CD14-positive monocyte (primary cell): ENCODE measurements at regions not wholly inside any gene's neighbourhood (a gene's known extent, or its start where the extent isn't known, plus 50 kb on each side); places are given as distances from the start of the nearest gene placed in this dataset.
"Not testable (repeated sequence)": the region's sequence is repeated elsewhere in the genome, so short reads cannot be mapped to it uniquely, and the experiment has no call there.

ENCODE experiments used
- DNase-seq, 3 donors: peaks; one replicate each; pipeline ENCODE4 v3.0.0-alpha.2; 2011 to 2022
- H2AFZ ChIP-seq: 2 replicates; pipeline ENCODE4 v1.6.0; 2012; ENCODE audit warnings: mild to moderate bottlenecking, low read depth, low read length, inconsistent platforms; ENCODE audit not compliant: insufficient read depth, poor library complexity, severe bottlenecking
- H3K27ac ChIP-seq, 2 donors: 1 replicate in 1 of 2; 2 replicates in 1 of 2; pipeline ENCODE4 v1.5.1; 2012 to 2013; ENCODE audit warnings: low read length in 2 of 2, control low read depth in 1 of 2, inconsistent platforms in 1 of 2, low read depth in 1 of 2, mild to moderate bottlenecking in 1 of 2
- H3K27me3 ChIP-seq, 2 donors: one replicate each; pipeline versions ENCODE4 v1.6.0 to v1.6.1; 2011 to 2013; ENCODE audit warnings: low read length in 2 of 2; ENCODE audit not compliant: control insufficient read depth in 2 of 2, insufficient read depth in 2 of 2
- H3K36me3 ChIP-seq, 2 donors: replicated peaks in 1 of 2; 1 replicate in 1 of 2; 2 replicates in 1 of 2; pipeline versions ENCODE4 v1.5.1 to v1.6.1; 2012 to 2013; ENCODE audit warnings: low read length in 2 of 2, control low read depth in 1 of 2, inconsistent platforms in 1 of 2, mild to moderate bottlenecking in 1 of 2; ENCODE audit not compliant: insufficient read depth in 2 of 2, control insufficient read depth in 1 of 2
- H3K4me1 ChIP-seq, 2 donors: 1 replicate in 1 of 2; 2 replicates in 1 of 2; pipeline versions ENCODE4 v1.5.1 to v1.6.1; 2012 to 2013; ENCODE audit warnings: low read length in 2 of 2, control low read depth in 1 of 2, inconsistent platforms in 1 of 2, mild to moderate bottlenecking in 1 of 2, moderate library complexity in 1 of 2; ENCODE audit not compliant: insufficient read depth in 2 of 2, control insufficient read depth in 1 of 2
- H3K4me2 ChIP-seq: replicated peaks from 2 replicates; pipeline ENCODE3; 2012; ENCODE audit warnings: low read length, moderate library complexity, mild to moderate bottlenecking; ENCODE audit not compliant: poor library complexity, severe bottlenecking; ENCODE audit errors: extremely low read depth
- H3K4me3 ChIP-seq, 3 experiments: fragments of 200-600 bp in 1 of 3; sonication (generic) in 1 of 3; replicated peaks in 1 of 3; 1 replicate in 2 of 3; 2 replicates in 1 of 3; pipeline ENCODE4 v1.5.1; 2011 to 2013; ENCODE audit warnings: low read length in 3 of 3, mild to moderate bottlenecking in 3 of 3, control low read depth in 2 of 3, low read depth in 2 of 3, inconsistent platforms in 1 of 3, moderate library complexity in 1 of 3
- H3K79me2 ChIP-seq: 2 replicates; pipeline ENCODE4 v1.6.0; 2012; ENCODE audit warnings: mild to moderate bottlenecking, control low read depth, inconsistent platforms, low read length, moderate library complexity; ENCODE audit not compliant: insufficient read depth
- H3K9ac ChIP-seq: 2 replicates; pipeline ENCODE4 v1.6.0; 2017; ENCODE audit warnings: low read length, mild to moderate bottlenecking; ENCODE audit not compliant: insufficient read depth, poor library complexity, severe bottlenecking
- H3K9me3 ChIP-seq, 2 donors: replicated peaks in 1 of 2; 1 replicate in 1 of 2; 2 replicates in 1 of 2; pipeline versions ENCODE4 v1.5.1 to v1.6.1; 2012 to 2013; ENCODE audit warnings: low read length in 2 of 2, control low read depth in 1 of 2; ENCODE audit not compliant: control insufficient read depth in 1 of 2, insufficient read depth in 1 of 2
- H4K20me1 ChIP-seq: 2 replicates; pipeline ENCODE4 v1.6.0; 2012; ENCODE audit warnings: mild to moderate bottlenecking, low read length, control low read depth, moderate library complexity; ENCODE audit not compliant: insufficient read depth
- H3K27ac Mint-ChIP-seq, 7 donors: one replicate each; pipeline ENCODE4 v1.8.0; 2020; ENCODE audit warnings: mild to moderate bottlenecking in 7 of 7, mixed read lengths in 7 of 7, moderate library complexity in 6 of 7, inconsistent platforms in 2 of 7
- H3K27me3 Mint-ChIP-seq, 3 donors: one replicate each; pipeline ENCODE4 v1.8.0; 2021 to 2022; ENCODE audit warnings: low read depth in 3 of 3, mild to moderate bottlenecking in 3 of 3, mixed read lengths in 3 of 3, moderate library complexity in 3 of 3, inconsistent platforms in 1 of 3
- H3K36me3 Mint-ChIP-seq, 2 donors: one replicate each; pipeline ENCODE4 v1.8.0; 2020; ENCODE audit warnings: mixed read lengths in 2 of 2, inconsistent platforms in 1 of 2, mild to moderate bottlenecking in 1 of 2
- H3K4me1 Mint-ChIP-seq: one replicate; pipeline ENCODE4 v1.8.0; 2020; ENCODE audit warnings: mild to moderate bottlenecking, mixed read lengths
- H3K4me3 Mint-ChIP-seq, 2 donors: one replicate each; pipeline ENCODE4 v1.8.0; 2020; ENCODE audit warnings: mild to moderate bottlenecking in 2 of 2, mixed read lengths in 2 of 2, moderate library complexity in 1 of 2
- H3K9me3 Mint-ChIP-seq, 7 donors: one replicate each; pipeline ENCODE4 v1.8.0; 2020 to 2022; ENCODE audit warnings: mixed read lengths in 7 of 7, mild to moderate bottlenecking in 6 of 7, moderate library complexity in 6 of 7, inconsistent platforms in 2 of 7
- CTCF ChIP-seq: fragments of 200-600 bp; IDR thresholded peaks from one replicate; pipeline ENCODE4 v1.8.0; 2022; ENCODE audit warnings: antibody characterized with exemption, mild to moderate bottlenecking
- whole genome bisulfite sequencing: methylation state at CpG from one replicate; pipeline ENCODE4 v1.1.5; 2013; ENCODE audit warnings: missing lambda C conversion rate; ENCODE audit not compliant: insufficient coverage; 5-methylcytosine and 5-hydroxymethylcytosine counted together
- intact Hi-C, 2 donors: fragments of 100-400 bp; cut with micrococcal nuclease; formaldehyde crosslinking; loops; one replicate each; pipeline versions ENCODE4 v1.15.0 to v1.15.1; 2023

DNA sequence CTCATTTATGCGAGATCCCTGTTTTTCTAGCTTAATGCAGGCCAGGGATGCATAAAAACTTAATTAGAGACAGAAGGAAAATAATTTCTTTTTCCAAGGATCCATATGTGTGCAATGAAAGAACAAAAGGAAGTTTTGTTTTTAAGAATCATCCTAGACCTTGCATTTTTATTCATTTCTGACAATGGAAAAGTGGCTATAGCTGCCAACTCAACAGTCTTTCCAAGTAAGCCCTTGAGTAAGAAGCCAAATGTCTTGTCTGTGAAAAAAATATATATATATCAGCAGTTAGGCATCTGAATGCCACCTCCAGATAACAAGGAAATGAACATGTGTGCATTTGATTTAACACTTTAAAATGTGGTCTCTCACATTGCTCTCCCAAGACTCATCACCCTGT lies 1397.6 kb downstream of the GATA3 start:
- H3K27me3 ChIP-seq = no peaks in the 10 kb centered on the region
- H3K4me1 ChIP-seq = no peaks in the 10 kb centered on the region
- H3K4me1 Mint-ChIP-seq = no peaks in the 10 kb centered on the region
- H3K4me3 ChIP-seq = no peak overlapping the region
- no CpG with 5 or more reads among the region's 1 CpG for WGBS
- TF ChIP-seq CTCF = no peak
- H3K27ac Mint-ChIP-seq = no peak overlapping the region
- no peaks in the 10 kb centered on the region for H3K36me3 Mint-ChIP-seq
- H3K9ac ChIP-seq = no peak overlapping the region
- no peak for DNase-seq
- peaks cover 6 to 13% (median 9%) of the 10 kb centered on the region in 7 donors for H3K9me3 Mint-ChIP-seq
- peaks cover 10 to 21% of the 10 kb centered on the region in 2 donors for H3K9me3 ChIP-seq
- no peak overlapping the region for H2AFZ ChIP-seq
- H3K27me3 Mint-ChIP-seq = no peaks in the 10 kb centered on the region
- no peak overlapping the region for H3K4me2 ChIP-seq
- no peak overlapping the region for H3K27ac ChIP-seq
- no peaks in the 10 kb centered on the region for H3K36me3 ChIP-seq
- no peaks in the 10 kb centered on the region for H4K20me1 ChIP-seq
- H3K4me3 Mint-ChIP-seq = no peak overlapping the region
- intact Hi-C loops = no loop called here
- H3K79me2 ChIP-seq = no peaks in the 10 kb centered on the region

DNA sequence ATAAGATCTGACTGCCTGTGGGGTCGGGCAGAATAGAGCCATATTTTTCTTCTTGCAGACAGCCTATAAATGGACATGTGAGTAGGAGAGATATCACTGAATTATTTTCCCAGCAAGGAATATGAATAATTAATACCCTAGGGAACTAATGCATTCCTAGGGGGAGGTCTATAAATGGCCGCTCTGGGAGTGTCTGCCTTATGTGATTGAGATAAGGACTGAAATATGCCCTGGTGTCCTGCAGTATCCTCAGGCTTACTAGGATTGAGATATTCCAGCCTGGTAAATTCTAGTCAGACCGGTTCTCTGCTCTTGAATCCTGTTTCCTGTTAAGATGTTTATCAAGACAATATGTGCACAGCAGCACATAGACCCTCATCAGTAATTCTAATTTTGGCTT lies 1399.4 kb downstream of the GATA3 start:
- DNase-seq, H3K4me1 Mint-ChIP-seq, H3K4me1 ChIP-seq, H3K27me3 ChIP-seq, H2AFZ ChIP-seq, H3K27ac Mint-ChIP-seq, H3K9ac ChIP-seq, H3K4me2 ChIP-seq, H3K4me3 ChIP-seq, intact Hi-C loops, H3K36me3 Mint-ChIP-seq, H3K79me2 ChIP-seq, H4K20me1 ChIP-seq, H3K27me3 Mint-ChIP-seq, H3K4me3 Mint-ChIP-seq, H3K36me3 ChIP-seq, H3K27ac ChIP-seq: not testable (repeated sequence)
- H3K9me3 ChIP-seq = peaks cover 10 to 18% of the 10 kb centered on the region in 2 donors
- WGBS = 80% methylated on average over 1 of the region's 3 CpGs
- H3K9me3 Mint-ChIP-seq = peaks cover 6 to 13% (median 8%) of the 10 kb centered on the region in 7 donors
